GM12872 (cell line): ENCODE measurements at regions not wholly inside any gene's neighbourhood (a gene's known extent, or its start where the extent isn't known, plus 50 kb on each side); places are given as distances from the start of the nearest gene placed in this dataset.

Experiments
- TF ChIP-seq, protein P1 (sequence below): IDR thresholded peaks from 3 replicates; pipeline ENCODE4 v1.5.1; 2011; ENCODE audit warnings: low read depth, mild to moderate bottlenecking, low read length, moderate library complexity; ENCODE audit not compliant: insufficient read depth

DNA sequence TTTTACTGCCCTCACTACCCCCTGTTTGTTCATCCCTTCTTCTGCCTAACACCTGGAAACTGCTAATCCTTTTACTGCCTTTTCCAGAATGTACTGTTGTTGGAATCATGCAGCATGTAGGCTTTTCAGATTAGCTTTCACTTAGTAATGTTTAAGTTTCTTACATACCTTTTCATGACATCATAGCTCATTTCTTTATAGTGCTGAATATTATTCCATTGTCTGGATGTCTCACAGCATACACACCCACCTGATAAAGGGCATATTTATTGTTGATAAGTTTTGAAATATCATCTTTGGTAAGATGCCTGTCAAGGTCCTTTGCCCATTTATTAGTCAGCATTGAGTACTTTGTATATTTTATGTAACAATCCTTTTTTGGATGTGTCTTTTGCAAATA, 588.2 kb upstream of the NRSN1 start:
- TF ChIP-seq, protein P1, sequence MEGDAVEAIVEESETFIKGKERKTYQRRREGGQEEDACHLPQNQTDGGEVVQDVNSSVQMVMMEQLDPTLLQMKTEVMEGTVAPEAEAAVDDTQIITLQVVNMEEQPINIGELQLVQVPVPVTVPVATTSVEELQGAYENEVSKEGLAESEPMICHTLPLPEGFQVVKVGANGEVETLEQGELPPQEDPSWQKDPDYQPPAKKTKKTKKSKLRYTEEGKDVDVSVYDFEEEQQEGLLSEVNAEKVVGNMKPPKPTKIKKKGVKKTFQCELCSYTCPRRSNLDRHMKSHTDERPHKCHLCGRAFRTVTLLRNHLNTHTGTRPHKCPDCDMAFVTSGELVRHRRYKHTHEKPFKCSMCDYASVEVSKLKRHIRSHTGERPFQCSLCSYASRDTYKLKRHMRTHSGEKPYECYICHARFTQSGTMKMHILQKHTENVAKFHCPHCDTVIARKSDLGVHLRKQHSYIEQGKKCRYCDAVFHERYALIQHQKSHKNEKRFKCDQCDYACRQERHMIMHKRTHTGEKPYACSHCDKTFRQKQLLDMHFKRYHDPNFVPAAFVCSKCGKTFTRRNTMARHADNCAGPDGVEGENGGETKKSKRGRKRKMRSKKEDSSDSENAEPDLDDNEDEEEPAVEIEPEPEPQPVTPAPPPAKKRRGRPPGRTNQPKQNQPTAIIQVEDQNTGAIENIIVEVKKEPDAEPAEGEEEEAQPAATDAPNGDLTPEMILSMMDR = no peak

DNA sequence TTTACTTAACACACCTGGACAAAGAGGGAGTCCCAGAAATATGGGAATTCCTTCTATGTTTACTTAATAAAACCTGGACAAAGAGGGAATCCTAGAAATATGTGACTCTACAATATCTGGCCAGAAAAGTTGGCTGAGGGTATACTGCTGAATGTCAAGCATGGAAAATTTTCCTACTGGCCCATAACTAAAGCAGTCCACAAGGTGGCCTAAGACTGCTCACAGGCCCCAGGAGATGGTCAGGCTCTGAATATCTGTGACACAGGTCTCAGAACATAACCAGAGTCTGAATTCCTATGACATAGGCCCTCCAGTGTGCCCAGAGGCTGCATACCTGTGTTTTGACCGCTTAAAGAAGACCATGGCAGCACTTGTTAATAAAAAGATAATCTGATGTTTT, 578.2 kb upstream of the NRSN1 start:
- TF ChIP-seq, protein P1 = no peak

DNA sequence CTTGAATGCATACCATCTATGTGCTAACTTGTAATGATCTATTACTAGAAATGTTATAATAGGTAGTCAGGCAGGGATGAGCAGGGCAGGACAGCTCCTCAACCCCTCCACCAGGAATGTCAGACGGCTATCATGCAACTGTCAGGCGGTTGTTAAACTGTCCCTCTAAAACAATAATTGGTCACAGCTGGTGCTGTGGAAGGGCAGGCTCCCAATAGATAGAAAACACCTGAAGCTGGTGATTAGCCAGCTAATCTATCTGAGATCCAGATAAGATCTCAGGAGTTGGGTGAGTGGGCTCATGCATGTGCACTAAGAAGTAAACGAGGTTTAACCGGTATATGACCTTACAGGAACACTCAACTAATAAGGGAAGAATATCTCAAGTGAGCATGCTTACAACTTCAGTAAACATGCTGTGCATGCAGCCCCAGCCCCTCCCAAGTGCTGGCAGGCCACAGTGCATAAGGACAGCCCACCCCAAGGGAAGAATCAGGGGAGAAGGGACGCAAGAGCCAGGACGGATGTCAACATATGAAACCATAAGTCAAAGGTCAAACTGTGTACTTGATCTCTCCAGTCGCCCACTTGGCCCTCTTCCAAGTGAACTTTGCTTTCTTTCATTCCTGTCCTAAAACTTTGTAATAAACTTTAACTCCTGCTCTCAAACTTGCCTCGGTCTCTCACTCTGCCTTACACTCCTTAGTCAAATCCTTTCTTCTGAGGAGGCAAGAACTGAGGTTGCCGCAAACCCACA, 566.2 kb upstream of the NRSN1 start:
- TF ChIP-seq, protein P1 = no peak

DNA sequence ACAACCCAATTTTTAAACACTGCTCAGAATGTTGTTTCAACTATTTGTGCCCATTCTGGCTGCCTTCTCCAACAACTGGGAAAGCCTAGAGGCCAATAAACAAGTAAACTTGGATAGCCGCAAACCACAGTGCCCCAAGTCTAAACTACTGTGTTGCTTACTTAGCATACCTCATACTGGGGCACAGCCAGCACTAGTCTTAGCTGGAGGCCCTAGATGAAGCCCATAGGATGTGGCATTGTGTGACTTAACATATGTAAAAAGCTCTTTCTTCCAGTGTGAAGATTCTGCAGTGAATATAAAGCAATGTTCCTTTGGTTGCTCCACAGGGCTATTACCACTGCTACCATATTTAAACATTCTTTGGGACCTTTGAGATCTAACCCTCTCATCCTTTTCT, 564.3 kb upstream of the NRSN1 start:
- TF ChIP-seq, protein P1 = no peak

DNA sequence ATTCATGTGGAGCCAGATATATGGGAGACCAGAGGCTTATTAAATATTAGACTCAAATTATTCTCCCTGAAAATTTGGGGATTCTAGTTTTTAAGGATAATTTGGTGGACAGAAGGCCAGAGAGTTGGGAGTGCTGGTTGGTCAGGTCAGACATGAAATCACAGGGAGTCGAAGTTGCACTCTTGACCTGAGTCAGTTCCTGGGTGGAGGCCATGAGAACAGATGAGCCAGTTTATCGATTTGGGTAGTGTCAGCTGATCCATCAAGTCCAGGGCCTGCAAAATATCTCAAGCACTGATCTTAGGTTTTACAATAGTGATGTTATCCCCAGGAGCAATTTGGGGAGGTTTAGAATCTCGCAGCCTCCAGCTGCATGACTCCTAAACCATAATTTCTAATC, 563.5 kb upstream of the NRSN1 start:
- TF ChIP-seq, protein P1 = no peak

DNA sequence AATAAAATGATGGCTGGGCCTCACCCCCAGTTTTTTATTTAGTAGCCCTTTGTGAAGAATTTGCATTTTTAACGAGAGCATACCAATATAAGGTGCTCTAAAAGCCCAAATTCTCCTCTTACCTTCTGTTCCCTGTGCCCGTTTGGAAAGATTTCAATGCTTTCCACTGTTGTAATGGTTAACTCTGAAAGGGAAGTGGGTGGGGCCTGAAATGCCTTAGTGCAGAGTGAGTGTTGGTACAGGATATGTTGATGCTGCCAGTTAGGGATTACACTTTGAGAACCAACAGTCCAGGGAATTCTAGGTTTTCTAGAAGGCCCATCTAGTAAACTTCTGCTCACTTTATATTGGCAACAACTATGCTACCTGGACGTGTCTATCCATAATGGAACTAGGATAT, 562.7 kb upstream of the NRSN1 start:
- TF ChIP-seq, protein P1 = no peak

DNA sequence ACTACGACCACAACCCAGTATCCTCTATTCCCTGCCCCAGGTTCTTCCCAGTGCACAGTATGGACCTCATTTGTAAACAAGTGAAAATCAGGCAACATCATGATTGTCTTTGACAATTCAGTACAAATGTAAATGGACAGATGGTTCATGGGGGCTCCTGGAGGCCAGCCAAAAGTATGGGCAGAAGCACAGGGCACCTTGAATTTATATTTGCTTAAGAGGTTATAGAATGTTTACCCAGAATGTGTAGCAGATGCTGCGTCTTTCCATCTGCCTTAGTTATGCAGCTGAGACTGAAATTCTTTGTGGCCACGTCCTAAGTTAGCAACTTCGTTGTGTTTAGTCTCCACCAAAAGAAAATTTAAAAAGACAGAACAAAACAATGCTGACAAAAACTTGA, 559.6 kb upstream of the NRSN1 start:
- TF ChIP-seq, protein P1 = no peak
